ENCODE measurements at regions not wholly inside any gene's neighbourhood (a gene's known extent, or its start where the extent isn't known, plus 50 kb on each side); places are given as distances from the start of the nearest gene placed in this dataset.
"Not testable (repeated sequence)": the region's sequence is repeated elsewhere in the genome, so short reads cannot be mapped to it uniquely, and the experiment has no call there.

DNA sequence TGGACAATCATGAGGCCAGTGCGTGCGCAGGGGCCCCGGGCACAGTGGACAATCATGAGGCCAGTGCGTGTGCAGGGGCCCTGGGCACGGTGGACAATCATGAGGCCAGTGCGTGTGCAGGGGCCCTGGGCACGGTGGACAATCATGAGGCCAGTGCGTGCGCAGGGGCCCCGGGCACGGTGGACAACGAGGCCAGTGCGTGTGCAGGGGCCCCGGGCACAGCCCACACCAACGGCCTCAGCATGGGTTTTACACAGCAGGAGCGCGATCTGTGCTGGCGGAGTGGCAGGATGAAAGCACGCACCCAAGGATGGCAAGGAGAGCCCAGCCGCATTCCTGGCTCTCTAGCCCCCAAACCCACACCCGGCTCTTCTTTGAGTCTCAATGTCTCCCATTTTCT, 78.8 kb downstream of the RFLNA start:
- not testable (repeated sequence) for H3K4me1 ChIP-seq (ENCODE audit: low read length); H3K4me3 ChIP-seq (ENCODE audit: low read length); H3K9me2 ChIP-seq (replicated peaks; ENCODE audit: insufficient read depth, low read length); H3K79me2 ChIP-seq (ENCODE audit: low read length); H3K36me3 ChIP-seq (ENCODE audit: insufficient read depth, low read length); H3K27me3 ChIP-seq (ENCODE audit: low read length); H3K9me3 ChIP-seq (ENCODE audit: low read length); H3K9ac ChIP-seq (ENCODE audit: low read length); DNase-seq; H3K27ac ChIP-seq (ENCODE audit: low read length); H4K20me1 ChIP-seq (ENCODE audit: insufficient read depth, low read depth, low read length); H3K4me2 ChIP-seq (ENCODE audit: low read depth, low read length, poor library complexity, severe bottlenecking); H2AFZ ChIP-seq (ENCODE audit: low read length)

- Histone ChIP-seq H3K36me3 (ENCODE audit: insufficient read depth, low read length) (peaks cover 3% of the 10 kb centered on the region), H4K20me1 (ENCODE audit: insufficient read depth, low read depth, low read length) (peaks cover 13% of the 10 kb centered on the region; the same call in 1 of the 2 replicates)
These were observed 77.9 kb downstream of the RFLNA start for GRCh38 chr12:124372831-124373230.

DNA sequence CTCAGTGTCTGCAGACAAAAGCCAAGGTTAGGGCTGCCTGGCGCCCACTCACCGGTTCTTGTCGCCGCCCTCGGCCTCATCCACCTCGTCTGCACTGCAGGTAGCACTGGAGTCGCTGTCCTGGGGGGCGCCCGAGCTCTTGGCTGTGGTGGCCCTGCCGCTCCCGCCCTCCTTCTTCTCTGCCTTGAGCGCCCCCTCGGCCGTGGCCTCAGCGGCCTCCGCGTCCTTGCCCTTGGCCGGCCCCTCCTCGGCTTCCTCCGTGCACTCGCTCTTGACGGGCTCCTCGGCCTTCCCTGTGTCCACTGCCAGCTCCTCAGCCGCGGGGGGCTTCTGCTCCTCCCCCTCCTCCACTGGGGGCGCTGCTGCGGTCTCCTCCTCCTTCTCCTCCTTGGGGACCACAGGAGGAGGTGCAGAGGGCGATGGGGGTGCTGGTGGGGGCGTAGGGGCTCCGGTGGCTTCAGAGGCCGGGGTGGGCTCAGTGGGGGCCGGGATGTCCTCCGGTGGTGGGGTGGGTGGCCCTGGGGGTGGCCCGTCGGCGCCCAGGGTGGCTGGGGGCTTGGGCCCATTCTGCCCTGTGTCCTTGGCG, 77.2 kb downstream of the RFLNA start:
- Histone ChIP-seq H3K9me3 (ENCODE audit: low read length) (no peaks in the 10 kb centered on the region), H3K79me2 (ENCODE audit: low read length) (peaks cover 5% of the 10 kb centered on the region; the same call in 1 of the 2 replicates), H3K4me3 (ENCODE audit: low read length) (no peak overlapping the region), H3K4me2 (ENCODE audit: low read depth, low read length, poor library complexity, severe bottlenecking) (no peak overlapping the region), H3K27me3 (ENCODE audit: low read length) (no peaks in the 10 kb centered on the region), H3K36me3 (ENCODE audit: insufficient read depth, low read length) (peaks cover 3% of the 10 kb centered on the region), H3K27ac (ENCODE audit: low read length) (no peak overlapping the region), H2AFZ (ENCODE audit: low read length) (no peak overlapping the region), H3K4me1 (ENCODE audit: low read length) (no peaks in the 10 kb centered on the region), H3K9ac (ENCODE audit: low read length) (no peak overlapping the region), H3K9me2 (replicated peaks; ENCODE audit: insufficient read depth, low read length) (no peaks in the 10 kb centered on the region), H4K20me1 (ENCODE audit: insufficient read depth, low read depth, low read length) (peaks cover 13% of the 10 kb centered on the region; the same call in 1 of the 2 replicates)
- no peak for DNase-seq

More at GRCh38 chr12:124372831-124373230, 77.9 kb downstream of the RFLNA start:
- no peak overlapping the region for H2AFZ ChIP-seq (ENCODE audit: low read length)
- H3K4me1 ChIP-seq (ENCODE audit: low read length): no peaks in the 10 kb centered on the region
- no peaks in the 10 kb centered on the region for H3K9me3 ChIP-seq (ENCODE audit: low read length)
- peaks cover 5% of the 10 kb centered on the region; the same call in 1 of the 2 replicates for H3K79me2 ChIP-seq (ENCODE audit: low read length)
- H3K9ac ChIP-seq (ENCODE audit: low read length): no peak overlapping the region
- no peak overlapping the region for H3K4me2 ChIP-seq (ENCODE audit: low read depth, low read length, poor library complexity, severe bottlenecking)
- H3K4me3 ChIP-seq (ENCODE audit: low read length): no peak overlapping the region
- no peaks in the 10 kb centered on the region for H3K27me3 ChIP-seq (ENCODE audit: low read length)
- no peaks in the 10 kb centered on the region for H3K9me2 ChIP-seq (replicated peaks; ENCODE audit: insufficient read depth, low read length)
- no peak overlapping the region for H3K27ac ChIP-seq (ENCODE audit: low read length)
- DNase-seq: no peak

DNA sequence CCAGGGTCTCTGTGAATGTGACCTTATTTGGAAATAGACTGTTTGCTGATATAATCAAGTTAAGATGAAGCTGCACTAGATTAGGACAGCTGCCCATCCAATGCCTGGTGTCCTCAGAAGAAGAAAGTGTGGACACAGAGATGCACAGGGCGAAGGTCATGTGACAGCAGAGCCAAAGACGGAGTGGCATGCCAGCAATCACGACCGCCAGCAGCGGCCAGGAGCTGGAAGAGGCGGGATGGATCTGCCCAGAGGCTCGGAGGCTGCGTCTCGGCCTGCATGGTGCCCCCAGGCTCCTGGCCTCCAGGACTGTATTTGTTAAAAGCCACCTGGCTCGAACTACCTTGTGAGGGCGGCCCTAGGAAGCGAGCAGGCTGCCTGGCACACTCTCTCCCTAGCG, 76.5 kb downstream of the RFLNA start:
- H4K20me1 ChIP-seq (ENCODE audit: insufficient read depth, low read depth, low read length): peaks cover 13% of the 10 kb centered on the region; the same call in 1 of the 2 replicates
- no peak overlapping the region for H3K27ac ChIP-seq (ENCODE audit: low read length)
- peaks cover 5% of the 10 kb centered on the region; the same call in 1 of the 2 replicates for H3K79me2 ChIP-seq (ENCODE audit: low read length)
- no peaks in the 10 kb centered on the region for H3K9me3 ChIP-seq (ENCODE audit: low read length)
- no peak overlapping the region for H3K4me3 ChIP-seq (ENCODE audit: low read length)
- H3K27me3 ChIP-seq (ENCODE audit: low read length): no peaks in the 10 kb centered on the region
- no peaks in the 10 kb centered on the region for H3K9me2 ChIP-seq (replicated peaks; ENCODE audit: insufficient read depth, low read length)
- no peak overlapping the region for H2AFZ ChIP-seq (ENCODE audit: low read length)
- DNase-seq: no peak
- no peak overlapping the region for H3K4me2 ChIP-seq (ENCODE audit: low read depth, low read length, poor library complexity, severe bottlenecking)
- no peaks in the 10 kb centered on the region for H3K4me1 ChIP-seq (ENCODE audit: low read length)
- H3K9ac ChIP-seq (ENCODE audit: low read length): no peak overlapping the region
- no peaks in the 10 kb centered on the region; the same call in 1 of the 2 replicates for H3K36me3 ChIP-seq (ENCODE audit: insufficient read depth, low read length)

DNA sequence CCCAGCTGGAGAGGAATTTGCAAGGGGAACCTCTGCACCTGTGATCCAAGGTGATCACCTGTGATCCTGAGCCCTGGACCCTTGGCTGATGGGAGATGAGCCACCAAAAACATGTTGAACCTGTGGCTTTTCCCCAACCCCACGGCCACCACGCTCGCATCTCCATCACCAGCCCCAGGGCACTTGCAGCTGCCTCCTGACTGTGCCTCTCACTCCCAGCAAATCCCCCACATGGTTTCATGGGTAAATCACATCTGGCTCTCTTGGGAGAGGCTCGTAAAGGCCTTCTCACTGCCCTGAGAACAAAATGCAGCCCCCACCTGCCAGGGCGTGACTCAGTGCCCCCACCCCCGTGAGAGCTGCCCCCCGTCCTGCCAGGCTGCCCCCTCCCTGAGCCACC, 76.0 kb downstream of the RFLNA start:
- Histone ChIP-seq H3K27ac (ENCODE audit: low read length) (no peak overlapping the region), H2AFZ (ENCODE audit: low read length) (no peak overlapping the region), H3K4me1 (ENCODE audit: low read length) (no peaks in the 10 kb centered on the region), H3K36me3 (ENCODE audit: insufficient read depth, low read length) (no peaks in the 10 kb centered on the region; the same call in 1 of the 2 replicates), H3K9me3 (ENCODE audit: low read length) (no peaks in the 10 kb centered on the region), H3K4me3 (ENCODE audit: low read length) (no peak overlapping the region), H3K9me2 (replicated peaks; ENCODE audit: insufficient read depth, low read length) (no peaks in the 10 kb centered on the region), H3K27me3 (ENCODE audit: low read length) (no peaks in the 10 kb centered on the region), H3K9ac (ENCODE audit: low read length) (no peak overlapping the region), H4K20me1 (ENCODE audit: insufficient read depth, low read depth, low read length) (peaks cover 13% of the 10 kb centered on the region; the same call in 1 of the 2 replicates), H3K79me2 (ENCODE audit: low read length) (peaks cover 5% of the 10 kb centered on the region; the same call in 1 of the 2 replicates), H3K4me2 (ENCODE audit: low read depth, low read length, poor library complexity, severe bottlenecking) (no peak overlapping the region)
- no peak for DNase-seq

- Histone ChIP-seq H3K27me3 (ENCODE audit: low read length) (no peaks in the 10 kb centered on the region), H2AFZ (ENCODE audit: low read length) (no peak overlapping the region), H3K4me2 (ENCODE audit: low read depth, low read length, poor library complexity, severe bottlenecking) (no peak overlapping the region), H4K20me1 (ENCODE audit: insufficient read depth, low read depth, low read length) (peaks cover 13% of the 10 kb centered on the region; the same call in 1 of the 2 replicates), H3K4me1 (ENCODE audit: low read length) (no peaks in the 10 kb centered on the region), H3K9me3 (ENCODE audit: low read length) (no peaks in the 10 kb centered on the region), H3K79me2 (ENCODE audit: low read length) (peaks cover 5% of the 10 kb centered on the region; the same call in 1 of the 2 replicates), H3K36me3 (ENCODE audit: insufficient read depth, low read length) (no peaks in the 10 kb centered on the region; the same call in 1 of the 2 replicates), H3K4me3 (ENCODE audit: low read length) (no peak overlapping the region), H3K27ac (ENCODE audit: low read length) (no peak overlapping the region), H3K9me2 (replicated peaks; ENCODE audit: insufficient read depth, low read length) (no peaks in the 10 kb centered on the region), H3K9ac (ENCODE audit: low read length) (no peak overlapping the region)
- DNase-seq: no peak
These were observed 75.5 kb downstream of the RFLNA start for GRCh38 chr12:124370384-124370783.

DNA sequence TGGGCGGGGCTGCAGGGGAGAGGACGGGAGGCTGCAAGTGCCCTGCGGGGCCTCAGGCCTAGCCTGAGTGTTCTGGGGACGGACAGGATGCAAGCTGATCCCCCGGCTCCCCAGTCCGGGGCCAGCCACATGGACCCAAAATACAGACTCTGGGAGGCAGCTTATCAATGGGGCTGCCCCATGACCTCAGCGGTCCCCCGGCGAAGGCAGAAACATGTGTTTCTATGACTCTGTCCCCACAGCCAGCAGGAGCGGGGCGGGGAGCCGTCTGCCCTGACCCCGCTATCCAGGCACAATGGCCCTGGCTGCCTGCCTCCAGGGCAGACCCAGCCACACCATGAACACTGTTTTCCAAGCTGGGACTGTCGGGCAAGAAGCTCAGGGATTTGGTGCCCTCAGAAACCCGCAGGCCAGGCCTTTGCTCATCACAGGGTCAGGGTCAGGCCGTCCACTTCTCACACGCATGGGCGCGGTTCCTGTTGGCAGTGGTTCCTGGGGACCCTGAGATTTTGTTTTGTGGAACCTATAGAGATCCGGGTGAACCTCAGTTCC, 75.0 kb downstream of the RFLNA start:
- no peaks in the 10 kb centered on the region for H3K9me2 ChIP-seq (replicated peaks; ENCODE audit: insufficient read depth, low read length)

GRCh38 chr12:124369055-124369826, 74.3 kb downstream of the RFLNA start:
- DNase-seq: no peak
- Histone ChIP-seq H3K9ac (ENCODE audit: low read length) (no peak overlapping the region), H2AFZ (ENCODE audit: low read length) (no peak overlapping the region), H3K36me3 (ENCODE audit: insufficient read depth, low read length) (no peaks in the 10 kb centered on the region; the same call in 1 of the 2 replicates), H3K4me1 (ENCODE audit: low read length) (peaks cover 5% of the 10 kb centered on the region), H3K27me3 (ENCODE audit: low read length) (no peaks in the 10 kb centered on the region), H3K9me3 (ENCODE audit: low read length) (no peaks in the 10 kb centered on the region), H3K79me2 (ENCODE audit: low read length) (peaks cover 5% of the 10 kb centered on the region; the same call in 1 of the 2 replicates), H3K4me3 (ENCODE audit: low read length) (no peak overlapping the region), H4K20me1 (ENCODE audit: insufficient read depth, low read depth, low read length) (peaks cover 13% of the 10 kb centered on the region; the same call in 1 of the 2 replicates), H3K9me2 (replicated peaks; ENCODE audit: insufficient read depth, low read length) (no peaks in the 10 kb centered on the region), H3K4me2 (ENCODE audit: low read depth, low read length, poor library complexity, severe bottlenecking) (no peak overlapping the region), H3K27ac (ENCODE audit: low read length) (no peak overlapping the region)

More for the DNA sequence above, 75.0 kb downstream of the RFLNA start:
- Histone ChIP-seq H3K27ac (ENCODE audit: low read length) (no peak overlapping the region), H4K20me1 (ENCODE audit: insufficient read depth, low read depth, low read length) (peaks cover 13% of the 10 kb centered on the region; the same call in 1 of the 2 replicates), H3K36me3 (ENCODE audit: insufficient read depth, low read length) (no peaks in the 10 kb centered on the region; the same call in 1 of the 2 replicates), H3K9ac (ENCODE audit: low read length) (no peak overlapping the region), H3K4me2 (ENCODE audit: low read depth, low read length, poor library complexity, severe bottlenecking) (no peak overlapping the region), H3K79me2 (ENCODE audit: low read length) (peaks cover 5% of the 10 kb centered on the region; the same call in 1 of the 2 replicates), H3K27me3 (ENCODE audit: low read length) (no peaks in the 10 kb centered on the region), H3K4me3 (ENCODE audit: low read length) (no peak overlapping the region), H2AFZ (ENCODE audit: low read length) (no peak overlapping the region), H3K9me3 (ENCODE audit: low read length) (no peaks in the 10 kb centered on the region), H3K4me1 (ENCODE audit: low read length) (no peaks in the 10 kb centered on the region)
- no peak for DNase-seq

All from Karpas-422 (cell line).